Glutamatergic neuron (in vitro differentiated cells): ENCODE measurements at regions not wholly inside any gene's neighbourhood (a gene's known extent, or its start where the extent isn't known, plus 50 kb on each side); places are given as distances from the start of the nearest gene placed in this dataset.

Experiments
- DNase-seq: peaks from one replicate; pipeline ENCODE4 v3.0.0; 2022
- H3K27ac Mint-ChIP-seq: one replicate; pipeline ENCODE4 v1.8.0; 2020; ENCODE audit warnings: mild to moderate bottlenecking, mixed read lengths, inconsistent platforms; ENCODE audit not compliant: unreplicated experiment
- H3K27me3 Mint-ChIP-seq: one replicate; pipeline ENCODE4 v1.8.0; 2020; ENCODE audit warnings: mild to moderate bottlenecking, moderate library complexity, mixed read lengths, inconsistent platforms; ENCODE audit not compliant: unreplicated experiment
- H3K36me3 Mint-ChIP-seq: one replicate; pipeline ENCODE4 v1.8.0; 2020; ENCODE audit warnings: mild to moderate bottlenecking, mixed read lengths, inconsistent platforms; ENCODE audit not compliant: unreplicated experiment
- H3K4me1 Mint-ChIP-seq: one replicate; pipeline ENCODE4 v1.8.0; 2020; ENCODE audit warnings: mild to moderate bottlenecking, low read depth, mixed read lengths, inconsistent platforms; ENCODE audit not compliant: unreplicated experiment
- H3K4me3 Mint-ChIP-seq: one replicate; pipeline ENCODE4 v1.8.0; 2020; ENCODE audit warnings: mild to moderate bottlenecking, mixed read lengths, inconsistent platforms; ENCODE audit not compliant: unreplicated experiment
- H3K9me3 Mint-ChIP-seq: one replicate; pipeline ENCODE4 v1.8.0; 2020; ENCODE audit warnings: mild to moderate bottlenecking, moderate library complexity, mixed read lengths, inconsistent platforms; ENCODE audit not compliant: unreplicated experiment
- TF ChIP-seq, protein P1 (sequence below): fragments of 200-600 bp; sonication (generic); IDR thresholded peaks from one replicate; pipeline ENCODE4 v1.5.0; 2021; ENCODE audit not compliant: partially characterized antibody, unreplicated experiment

DNA sequence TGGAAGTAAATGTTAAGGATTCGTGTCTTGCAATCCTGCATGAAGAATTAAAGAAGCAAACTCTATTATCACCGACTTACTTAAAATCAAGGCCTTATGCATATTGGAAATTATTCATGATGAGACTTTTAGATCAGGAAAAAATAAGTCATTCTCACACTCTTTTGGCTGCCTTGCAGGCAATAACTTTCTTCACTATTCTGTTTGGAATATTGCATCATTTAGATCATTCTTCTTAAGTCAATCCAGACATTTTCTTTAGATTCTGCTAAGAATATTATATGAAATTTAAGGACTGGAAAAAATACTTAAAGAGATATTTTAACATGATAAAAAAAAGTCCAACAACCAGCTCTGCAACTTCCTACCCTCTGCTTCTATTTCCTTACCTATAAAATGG, 245.4 kb downstream of the LRRN1 start:
- H3K4me3 Mint-ChIP-seq: no peak overlapping the region
- H3K27me3 Mint-ChIP-seq: no peaks in the 10 kb centered on the region
- H3K4me1 Mint-ChIP-seq: no peaks in the 10 kb centered on the region
- TF ChIP-seq, protein P1, sequence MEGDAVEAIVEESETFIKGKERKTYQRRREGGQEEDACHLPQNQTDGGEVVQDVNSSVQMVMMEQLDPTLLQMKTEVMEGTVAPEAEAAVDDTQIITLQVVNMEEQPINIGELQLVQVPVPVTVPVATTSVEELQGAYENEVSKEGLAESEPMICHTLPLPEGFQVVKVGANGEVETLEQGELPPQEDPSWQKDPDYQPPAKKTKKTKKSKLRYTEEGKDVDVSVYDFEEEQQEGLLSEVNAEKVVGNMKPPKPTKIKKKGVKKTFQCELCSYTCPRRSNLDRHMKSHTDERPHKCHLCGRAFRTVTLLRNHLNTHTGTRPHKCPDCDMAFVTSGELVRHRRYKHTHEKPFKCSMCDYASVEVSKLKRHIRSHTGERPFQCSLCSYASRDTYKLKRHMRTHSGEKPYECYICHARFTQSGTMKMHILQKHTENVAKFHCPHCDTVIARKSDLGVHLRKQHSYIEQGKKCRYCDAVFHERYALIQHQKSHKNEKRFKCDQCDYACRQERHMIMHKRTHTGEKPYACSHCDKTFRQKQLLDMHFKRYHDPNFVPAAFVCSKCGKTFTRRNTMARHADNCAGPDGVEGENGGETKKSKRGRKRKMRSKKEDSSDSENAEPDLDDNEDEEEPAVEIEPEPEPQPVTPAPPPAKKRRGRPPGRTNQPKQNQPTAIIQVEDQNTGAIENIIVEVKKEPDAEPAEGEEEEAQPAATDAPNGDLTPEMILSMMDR: no peak
- no peak overlapping the region for H3K27ac Mint-ChIP-seq
- no peaks in the 10 kb centered on the region for H3K9me3 Mint-ChIP-seq
- no peaks in the 10 kb centered on the region for H3K36me3 Mint-ChIP-seq
- DNase-seq: no peak

DNA sequence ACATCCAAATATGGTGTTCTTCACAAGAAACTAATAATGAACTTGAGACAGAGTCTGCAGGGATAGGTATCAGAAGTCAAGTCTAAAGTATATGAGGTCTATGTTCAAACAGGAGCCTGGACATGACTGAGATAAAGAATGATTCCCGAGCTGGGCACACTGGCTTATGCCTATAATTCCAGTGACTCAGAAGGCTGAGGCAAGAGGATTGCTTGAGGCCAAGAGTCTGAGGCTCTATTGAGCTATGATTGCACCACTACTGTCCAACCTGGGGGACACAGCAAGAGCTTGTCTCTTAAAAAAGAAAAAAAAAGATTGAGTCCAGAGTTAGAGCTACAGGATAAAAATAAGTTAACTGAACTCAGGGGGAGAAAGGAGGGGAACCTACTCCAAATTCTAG, 246.5 kb downstream of the LRRN1 start:
- H3K4me3 Mint-ChIP-seq: no peak overlapping the region
- TF ChIP-seq, protein P1: no peak
- no peak for DNase-seq
- H3K4me1 Mint-ChIP-seq: no peaks in the 10 kb centered on the region
- H3K27me3 Mint-ChIP-seq: no peaks in the 10 kb centered on the region
- H3K27ac Mint-ChIP-seq: no peak overlapping the region
- no peaks in the 10 kb centered on the region for H3K9me3 Mint-ChIP-seq
- H3K36me3 Mint-ChIP-seq: no peaks in the 10 kb centered on the region

DNA sequence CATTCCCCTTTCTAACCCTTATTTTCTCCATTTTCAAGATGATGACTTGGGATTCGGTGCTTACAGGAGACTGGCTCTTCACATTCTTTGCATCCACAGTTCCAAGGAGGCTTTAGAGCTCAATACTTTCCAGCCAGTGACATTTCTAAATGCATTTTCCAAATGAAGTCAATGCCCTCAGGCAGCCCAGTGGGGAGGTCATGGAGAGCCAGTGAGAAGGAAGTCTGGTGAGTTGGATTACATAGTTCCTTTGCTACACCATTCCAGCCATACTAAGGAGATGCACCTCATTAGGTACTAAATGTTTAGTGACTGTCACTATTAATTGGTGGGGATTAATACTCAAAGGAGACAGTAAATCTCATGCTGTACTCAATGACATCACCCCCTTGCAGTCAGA, 248.1 kb downstream of the LRRN1 start:
- TF ChIP-seq, protein P1: no peak
- H3K4me3 Mint-ChIP-seq: no peak overlapping the region
- H3K27ac Mint-ChIP-seq: no peak overlapping the region
- no peaks in the 10 kb centered on the region for H3K9me3 Mint-ChIP-seq
- no peaks in the 10 kb centered on the region for H3K36me3 Mint-ChIP-seq
- no peak for DNase-seq
- H3K27me3 Mint-ChIP-seq: no peaks in the 10 kb centered on the region
- H3K4me1 Mint-ChIP-seq: no peaks in the 10 kb centered on the region

DNA sequence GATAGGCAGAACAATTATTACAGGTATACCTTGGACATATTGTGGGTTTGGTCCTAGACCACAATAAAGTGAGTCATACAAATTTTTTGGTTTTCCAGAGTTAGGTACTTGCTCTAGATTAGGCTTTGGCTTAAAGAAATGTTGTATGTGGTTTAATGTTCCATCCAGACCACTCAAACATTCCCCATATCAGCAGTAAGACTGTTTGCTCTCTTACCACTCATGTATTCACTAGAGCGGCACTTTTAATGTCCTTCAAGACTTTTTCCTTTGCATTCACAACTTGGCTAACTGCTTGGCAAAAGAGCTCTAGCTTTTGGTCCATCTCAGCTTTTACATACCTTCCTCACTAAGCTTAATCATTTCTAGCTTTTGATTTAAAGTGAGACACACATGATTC, 250.5 kb upstream of the SETMAR start:
- no peaks in the 10 kb centered on the region for H3K27me3 Mint-ChIP-seq
- TF ChIP-seq, protein P1: no peak
- H3K27ac Mint-ChIP-seq: no peak overlapping the region
- peaks cover 3% of the 10 kb centered on the region for H3K4me1 Mint-ChIP-seq
- H3K4me3 Mint-ChIP-seq: no peak overlapping the region
- no peaks in the 10 kb centered on the region for H3K36me3 Mint-ChIP-seq
- no peak for DNase-seq
- no peaks in the 10 kb centered on the region for H3K9me3 Mint-ChIP-seq

DNA sequence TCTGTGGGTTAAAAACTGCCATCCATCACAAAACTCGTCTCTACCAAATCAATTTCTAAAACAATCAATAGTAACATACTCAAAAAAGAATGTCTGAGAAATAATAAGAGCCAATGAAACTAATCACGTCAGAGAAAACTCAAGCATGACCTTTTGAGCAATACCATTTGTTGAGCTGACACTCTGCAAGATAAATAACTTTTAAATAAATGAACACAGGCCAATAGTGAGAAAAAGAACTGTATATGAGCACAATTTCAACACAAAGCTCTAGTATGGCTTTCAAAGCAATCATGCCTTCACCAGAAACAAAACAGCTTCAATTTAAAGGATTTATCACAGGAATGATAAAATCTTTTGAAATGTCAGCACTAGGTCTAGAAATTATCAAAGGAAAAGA, 249.2 kb upstream of the SETMAR start:
- Mint-ChIP-seq H3K36me3 (no peaks in the 10 kb centered on the region), H3K9me3 (no peaks in the 10 kb centered on the region), H3K27ac (no peak overlapping the region), H3K4me1 (peaks cover 3% of the 10 kb centered on the region), H3K4me3 (no peak overlapping the region), H3K27me3 (no peaks in the 10 kb centered on the region)
- no peak for DNase-seq
- TF ChIP-seq, protein P1: no peak
